K562 (cell line): ENCODE measurements at regions not wholly inside any gene's neighbourhood (a gene's known extent, or its start where the extent isn't known, plus 50 kb on each side); places are given as distances from the start of the nearest gene placed in this dataset.

ENCODE experiments used
- ATAC-seq: fragments of 200-7000 bp; cut with Tn5 transposase; 3 replicates; pipeline ENCODE4 v1.9.1; 2020; ENCODE audit warnings: moderate library complexity
- BruUV-seq: library from RNA; stranded (reverse); fragments of 400-500 nt; replicated peaks from 2 replicates; lab custom pipeline; 2021; lab: Mats Ljungman, UMichigan
- CTCF ChIA-PET: fragments of 300-600 bp; formaldehyde crosslinking; extraction: SDS; loops from one replicate; lab custom pipeline; 2021; ENCODE audit warnings: low intra/inter-chr PET ratio; lab: Yijun Ruan, JAX
- POLR2A ChIA-PET: fragments of 300-600, 350-650 bp; sonication (Branson Sonifier 250); formaldehyde crosslinking; extraction: SDS; loops from one replicate; lab custom pipeline; 2021; ENCODE audit warnings: antibody characterized with exemption, inconsistent platforms; lab: Yijun Ruan, JAX
- DNase-seq, 4 experiments: peaks; one replicate each; pipeline versions ENCODE4 v3.0.0 to v3.0.0-alpha.2; 2011 to 2018; ENCODE audit warnings: low spot score in 3 of 4, mixed read lengths in 3 of 4; ENCODE audit errors: extremely low read depth in 1 of 4
- FAIRE-seq: peaks from 2 replicates; lab custom pipeline; 2011; peaks lifted over from hg19 to GRCh38; lab: Jason Lieb, UNC
- H2AFZ ChIP-seq: 2 replicates; pipeline ENCODE4 v1.6.0; 2011; ENCODE audit warnings: low read depth, low read length, control low read depth, inconsistent platforms
- H3K27ac ChIP-seq: fragments of 200-600 bp; 3 replicates; pipeline ENCODE4 v1.8.0; 2011; ENCODE audit warnings: low read depth, mild to moderate bottlenecking, control low read depth, inconsistent platforms, low read length, moderate library complexity, mixed read lengths; ENCODE audit errors: extremely low read depth
- H3K27me3 ChIP-seq, 2 experiments: fragments of 300-600 bp in 1 of 2; 2 replicates in 1 of 2; 3 replicates in 1 of 2; pipeline versions ENCODE4 v1.6.0 to v1.8.0; 2011; ENCODE audit warnings: inconsistent platforms in 2 of 2, low read length in 2 of 2, mild to moderate bottlenecking in 1 of 2, mixed read lengths in 1 of 2, moderate library complexity in 1 of 2; ENCODE audit not compliant: control insufficient read depth in 2 of 2, insufficient read depth in 2 of 2
- H3K36me3 ChIP-seq: fragments of 300-600 bp; 3 replicates; pipeline ENCODE4 v1.8.0; 2011; ENCODE audit warnings: mild to moderate bottlenecking, low read length, inconsistent platforms; ENCODE audit not compliant: control insufficient read depth, insufficient read depth
- H3K4me1 ChIP-seq, 2 experiments: fragments of 200-600 bp in 1 of 2; replicated peaks in 1 of 2; 2 replicates in 1 of 2; 3 replicates in 1 of 2; pipeline versions ENCODE4 v1.5.1 to v1.8.0; 2011; ENCODE audit warnings: inconsistent platforms in 2 of 2, low read length in 2 of 2, mild to moderate bottlenecking in 1 of 2, mixed read lengths in 1 of 2, moderate library complexity in 1 of 2; ENCODE audit not compliant: control insufficient read depth in 2 of 2, insufficient read depth in 2 of 2
- H3K4me2 ChIP-seq: 2 replicates; pipeline ENCODE4 v1.6.1; 2011; ENCODE audit warnings: low read length, control low read depth, inconsistent platforms, mixed read lengths; ENCODE audit not compliant: insufficient read depth
- H3K4me3 ChIP-seq: fragments of 200-600 bp; sonication (generic), shearing (Covaris generic); 2 replicates; pipeline ENCODE4 v1.5.1; 2016; ENCODE audit warnings: control low read depth, inconsistent platforms
- H3K79me2 ChIP-seq: fragments of 200-600 bp; 3 replicates; pipeline ENCODE4 v1.8.0; 2011; ENCODE audit warnings: low read length, inconsistent platforms; ENCODE audit not compliant: control insufficient read depth, insufficient read depth
- H3K9ac ChIP-seq, 2 experiments: 2 replicates each; pipeline versions ENCODE4 v1.6.0 to v1.6.1; 2011; ENCODE audit warnings: low read depth in 2 of 2, low read length in 2 of 2, control low read depth in 1 of 2, inconsistent platforms in 1 of 2, mild to moderate bottlenecking in 1 of 2, mixed read lengths in 1 of 2; ENCODE audit not compliant: insufficient read depth in 1 of 2
- H3K9me1 ChIP-seq: one replicate; pipeline ENCODE4 v1.6.0; 2011; ENCODE audit warnings: inconsistent platforms, mild to moderate bottlenecking, low read length, moderate library complexity; ENCODE audit not compliant: control insufficient read depth, insufficient read depth
- H3K9me3 ChIP-seq: replicated peaks from 2 replicates; pipeline ENCODE4 v1.5.1; 2011; ENCODE audit warnings: low read depth, low read length, inconsistent platforms; ENCODE audit not compliant: control insufficient read depth, insufficient read depth
- H4K20me1 ChIP-seq: replicated peaks from 2 replicates; pipeline ENCODE4 v1.6.1; 2011; ENCODE audit warnings: low read length, inconsistent platforms, mixed read lengths; ENCODE audit not compliant: control insufficient read depth, insufficient read depth
- HLTF ChIP-seq: fragments of 450-650 bp; IDR thresholded peaks from 2 replicates; pipeline ENCODE4 v1.6.1; 2016
- HNRNPLL ChIP-seq: fragments of 200-400 bp; formaldehyde crosslinking; IDR thresholded peaks from 2 replicates; pipeline ENCODE4 v1.6.1; 2017; ENCODE audit warnings: low read length, low read depth, mild to moderate bottlenecking; ENCODE audit not compliant: poor library complexity, severe bottlenecking
- KDM2B ChIP-seq: fragments of 250-450 bp; sonication (Bioruptor Pico); IDR thresholded peaks from 2 replicates; pipeline ENCODE4 v1.8.0; 2021; ENCODE audit warnings: mild to moderate bottlenecking, moderate library complexity
- MYC ChIP-seq, 2 experiments: fragments of 250-450 bp in 1 of 2; sonication (Bioruptor Pico) in 1 of 2; IDR thresholded peaks; 2 replicates each; pipeline versions ENCODE4 v1.5.1 to v1.6.1; 2012 to 2021; ENCODE audit warnings: low read depth in 2 of 2, borderline replicate concordance in 1 of 2, improper control_type of control experiment in 1 of 2, low read length in 1 of 2, mild to moderate bottlenecking in 1 of 2, moderate library complexity in 1 of 2
- NCOA2 ChIP-seq, 2 experiments: fragments of 450-650 bp; IDR thresholded peaks; 2 replicates each; pipeline ENCODE4 v1.6.1; 2018; ENCODE audit warnings: mild to moderate bottlenecking in 2 of 2, moderate library complexity in 1 of 2; ENCODE audit not compliant: partially characterized antibody in 2 of 2
- POLR2B ChIP-seq: fragments of 450-650 bp; IDR thresholded peaks from 2 replicates; pipeline ENCODE4 v1.6.1; 2018; ENCODE audit warnings: low read depth; ENCODE audit not compliant: partially characterized antibody
- ZBTB8A ChIP-seq: fragments of 450-650 bp; IDR thresholded peaks from 2 replicates; pipeline ENCODE4 v1.6.1; 2018; ENCODE audit warnings: mild to moderate bottlenecking, moderate library complexity; ENCODE audit not compliant: partially characterized antibody
- ZFP36 ChIP-seq: fragments of 150-350 bp; IDR thresholded peaks from 2 replicates; pipeline ENCODE4 v1.6.1; 2018; ENCODE audit warnings: low read length, low read depth; ENCODE audit not compliant: partially characterized antibody
- ZNF134 ChIP-seq: fragments of 250-450 bp; sonication (Bioruptor Pico); conservative IDR thresholded peaks from 2 replicates; pipeline ENCODE4 v1.4.0; 2020
- ZNF324 ChIP-seq: fragments of 250-450 bp; sonication (Bioruptor Pico); IDR thresholded peaks from 2 replicates; pipeline ENCODE4 v1.4.0; 2020; ENCODE audit warnings: mild to moderate bottlenecking
- ZNF584 ChIP-seq: fragments of 200-800 bp; sonication (Bioruptor generic); IDR thresholded peaks from 2 replicates; pipeline ENCODE4 v1.6.1; 2016; ENCODE audit warnings: low read depth, mild to moderate bottlenecking, missing genetic modification characterization, missing compliant biosample characterization
- WGBS: fragments of 100-300 bp; shearing (Covaris generic); methylation state at CpG from one replicate; pipeline ENCODE4 v1.1.6; 2016; ENCODE audit warnings: low coverage, mixed read lengths; ENCODE audit not compliant: insufficient coverage; ENCODE audit errors: missing lambda C conversion rate; 5-methylcytosine and 5-hydroxymethylcytosine counted together
- in situ Hi-C: fragments of 300-500 bp; cut with MboI; formaldehyde crosslinking; loops from 4 replicates; pipeline ENCODE4 v1.15.0; 2018; ENCODE audit warnings: inconsistent platforms, mixed read lengths
- intact Hi-C: fragments of 100-400 bp; cut with micrococcal nuclease; formaldehyde crosslinking; loops from 2 replicates; pipeline ENCODE4 v1.14.2; 2022
- TF ChIP-seq, protein P1 (sequence below): fragments of 450-650 bp; IDR thresholded peaks from 2 replicates; pipeline ENCODE4 v1.6.1; 2016; ENCODE audit warnings: low read depth
- TF ChIP-seq, protein P2 (sequence below): fragments of 250-450 bp; sonication (Bioruptor Pico); IDR thresholded peaks from 2 replicates; pipeline ENCODE4 v1.8.0; 2021; ENCODE audit warnings: moderate library complexity, mild to moderate bottlenecking, inconsistent platforms

DNA sequence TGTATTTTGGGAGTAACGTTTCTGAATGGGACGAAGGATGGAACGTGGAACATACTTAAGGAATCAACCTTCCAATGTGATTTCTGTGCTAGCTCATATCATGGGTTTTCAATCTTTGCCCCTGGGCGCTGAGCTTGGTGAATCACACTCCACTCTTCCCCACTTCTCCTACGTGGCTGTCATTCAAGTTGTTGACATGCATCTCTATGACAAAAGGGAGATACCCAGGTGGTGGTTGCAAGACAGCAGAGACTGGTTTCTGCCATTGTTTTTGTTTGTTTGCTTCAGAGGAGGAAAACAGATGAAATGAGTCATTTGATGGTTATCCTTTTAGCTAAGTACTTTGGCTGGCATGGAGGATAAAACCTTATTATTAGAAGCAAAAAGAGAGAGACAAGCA, 573.9 kb downstream of the GATA3 start:
- H3K4me2 ChIP-seq: no peak overlapping the region
- H3K4me1 ChIP-seq: no peaks in the 10 kb centered on the region
- H3K9me1 ChIP-seq: no peaks in the 10 kb centered on the region
- no peaks in the 10 kb centered on the region for H3K9me3 ChIP-seq
- ATAC-seq (no peak), DNase-seq (no peak), FAIRE-seq (no peak)
- no peaks in the 10 kb centered on the region for H3K36me3 ChIP-seq
- H3K9ac ChIP-seq: no peak overlapping the region
- ChIA-PET CTCF (no interaction called here), POLR2A (no interaction called here)
- no peak overlapping the region for H2AFZ ChIP-seq
- no peak overlapping the region for H3K27ac ChIP-seq
- no peak for TF ChIP-seq HNRNPLL
- TF ChIP-seq, protein P1, sequence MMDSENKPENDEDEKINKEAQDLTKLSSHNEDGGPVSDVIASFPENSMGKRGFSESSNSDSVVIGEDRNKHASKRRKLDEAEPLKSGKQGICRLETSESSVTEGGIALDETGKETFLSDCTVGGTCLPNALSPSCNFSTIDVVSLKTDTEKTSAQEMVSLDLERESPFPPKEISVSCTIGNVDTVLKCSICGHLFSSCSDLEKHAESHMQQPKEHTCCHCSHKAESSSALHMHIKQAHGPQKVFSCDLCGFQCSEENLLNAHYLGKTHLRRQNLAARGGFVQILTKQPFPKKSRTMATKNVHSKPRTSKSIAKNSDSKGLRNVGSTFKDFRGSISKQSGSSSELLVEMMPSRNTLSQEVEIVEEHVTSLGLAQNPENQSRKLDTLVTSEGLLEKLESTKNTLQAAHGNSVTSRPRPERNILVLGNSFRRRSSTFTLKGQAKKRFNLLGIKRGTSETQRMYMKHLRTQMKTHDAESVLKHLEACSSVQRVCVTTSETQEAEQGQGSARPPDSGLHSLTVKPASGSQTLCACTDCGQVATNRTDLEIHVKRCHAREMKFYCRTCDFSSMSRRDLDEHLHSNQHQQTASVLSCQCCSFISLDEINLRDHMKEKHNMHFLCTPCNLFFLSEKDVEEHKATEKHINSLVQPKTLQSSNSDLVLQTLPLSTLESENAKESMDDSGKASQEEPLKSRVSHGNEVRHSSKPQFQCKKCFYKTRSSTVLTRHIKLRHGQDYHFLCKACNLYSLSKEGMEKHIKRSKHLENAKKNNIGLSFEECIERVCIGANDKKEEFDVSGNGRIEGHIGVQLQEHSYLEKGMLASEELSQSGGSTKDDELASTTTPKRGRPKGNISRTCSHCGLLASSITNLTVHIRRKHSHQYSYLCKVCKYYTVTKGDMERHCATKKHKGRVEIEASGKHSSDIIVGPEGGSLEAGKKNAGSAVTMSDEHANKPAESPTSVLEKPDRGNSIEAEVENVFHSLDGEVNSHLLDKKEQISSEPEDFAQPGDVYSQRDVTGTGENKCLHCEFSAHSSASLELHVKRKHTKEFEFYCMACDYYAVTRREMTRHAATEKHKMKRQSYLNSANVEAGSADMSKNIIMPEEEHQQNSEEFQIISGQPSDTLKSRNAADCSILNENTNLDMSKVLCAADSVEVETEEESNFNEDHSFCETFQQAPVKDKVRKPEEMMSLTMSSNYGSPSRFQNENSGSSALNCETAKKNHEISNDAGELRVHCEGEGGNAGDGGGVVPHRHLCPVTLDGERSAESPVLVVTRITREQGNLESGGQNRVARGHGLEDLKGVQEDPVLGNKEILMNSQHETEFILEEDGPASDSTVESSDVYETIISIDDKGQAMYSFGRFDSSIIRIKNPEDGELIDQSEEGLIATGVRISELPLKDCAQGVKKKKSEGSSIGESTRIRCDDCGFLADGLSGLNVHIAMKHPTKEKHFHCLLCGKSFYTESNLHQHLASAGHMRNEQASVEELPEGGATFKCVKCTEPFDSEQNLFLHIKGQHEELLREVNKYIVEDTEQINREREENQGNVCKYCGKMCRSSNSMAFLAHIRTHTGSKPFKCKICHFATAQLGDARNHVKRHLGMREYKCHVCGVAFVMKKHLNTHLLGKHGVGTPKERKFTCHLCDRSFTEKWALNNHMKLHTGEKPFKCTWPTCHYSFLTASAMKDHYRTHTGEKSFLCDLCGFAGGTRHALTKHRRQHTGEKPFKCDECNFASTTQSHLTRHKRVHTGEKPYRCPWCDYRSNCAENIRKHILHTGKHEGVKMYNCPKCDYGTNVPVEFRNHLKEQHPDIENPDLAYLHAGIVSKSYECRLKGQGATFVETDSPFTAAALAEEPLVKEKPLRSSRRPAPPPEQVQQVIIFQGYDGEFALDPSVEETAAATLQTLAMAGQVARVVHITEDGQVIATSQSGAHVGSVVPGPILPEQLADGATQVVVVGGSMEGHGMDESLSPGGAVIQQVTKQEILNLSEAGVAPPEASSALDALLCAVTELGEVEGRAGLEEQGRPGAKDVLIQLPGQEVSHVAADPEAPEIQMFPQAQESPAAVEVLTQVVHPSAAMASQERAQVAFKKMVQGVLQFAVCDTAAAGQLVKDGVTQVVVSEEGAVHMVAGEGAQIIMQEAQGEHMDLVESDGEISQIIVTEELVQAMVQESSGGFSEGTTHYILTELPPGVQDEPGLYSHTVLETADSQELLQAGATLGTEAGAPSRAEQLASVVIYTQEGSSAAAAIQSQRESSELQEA: no peak
- TF ChIP-seq ZBTB8A: no peak
- TF ChIP-seq ZNF134: no peak
- TF ChIP-seq KDM2B (CRISPR knock-in tag): no peak
- TF ChIP-seq, protein P2, sequence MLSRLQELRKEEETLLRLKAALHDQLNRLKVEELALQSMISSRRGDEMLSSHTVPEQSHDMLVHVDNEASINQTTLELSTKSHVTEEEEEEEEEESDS (CRISPR knock-in tag): no peak
- TF ChIP-seq ZFP36: no peak
- no peak for TF ChIP-seq MYC (IDR thresholded peaks at IDR 0.05; ENCODE audit: low read depth, low read length)
- no peak for TF ChIP-seq MYC (CRISPR knock-in tag; IDR thresholded peaks at IDR 0.05; ENCODE audit: borderline replicate concordance, low read depth)
- no peak for TF ChIP-seq NCOA2 (IDR thresholded peaks at IDR 0.05; ENCODE audit: partially characterized antibody in 2 of 2)
- TF ChIP-seq ZNF324 (CRISPR knock-in tag): no peak
- TF ChIP-seq ZNF584 (CRISPR knock-in tag): no peak
- no peak for TF ChIP-seq HLTF
- no peak for TF ChIP-seq POLR2B
- 0% methylated on average over 5 of the region's 5 CpGs for WGBS
- H4K20me1 ChIP-seq: no peaks in the 10 kb centered on the region
- no peaks in the 10 kb centered on the region for H3K27me3 ChIP-seq
- no peak overlapping the region for H3K4me3 ChIP-seq
- no TSS peak for BruUV-seq
- in situ Hi-C loops (no loop called here), intact Hi-C loops (no loop called here)
- H3K79me2 ChIP-seq: no peaks in the 10 kb centered on the region
